Glomerular visceral epithelial cell (primary cell): ENCODE measurements at regions not wholly inside any gene's neighbourhood (a gene's known extent, or its start where the extent isn't known, plus 50 kb on each side); places are given as distances from the start of the nearest gene placed in this dataset.

Experiments
- DNase-seq: peaks from one replicate; pipeline ENCODE4 v3.0.0-alpha.2; 2016; ENCODE audit errors: extremely low spot score

- no peak for DNase-seq
Observed at GRCh38 chr15:70303981-70304380, 206.3 kb upstream of the TLE3 start.

GRCh38 chr15:70302360-70302759 lies 204.6 kb upstream of the TLE3 start:
- DNase-seq = no peak

GRCh38 chr15:70301396-70301795 lies 203.7 kb upstream of the TLE3 start:
- no peak for DNase-seq

- DNase-seq = no peak
Observed at GRCh38 chr15:70299931-70300869, 202.5 kb upstream of the TLE3 start.

- no peak for DNase-seq
Observed at GRCh38 chr15:70297465-70298058, 199.8 kb upstream of the TLE3 start.

GRCh38 chr15:70294731-70295305 lies 197.1 kb upstream of the TLE3 start:
- DNase-seq = no peak

- DNase-seq = no peak
Observed at GRCh38 chr15:70293591-70294470, 196.1 kb upstream of the TLE3 start.

GRCh38 chr15:70293138-70293537 lies 195.4 kb upstream of the TLE3 start:
- no peak for DNase-seq

GRCh38 chr15:70292076-70292760 lies 194.5 kb upstream of the TLE3 start:
- no peak for DNase-seq

- DNase-seq = no peak
Observed at GRCh38 chr15:70291305-70292075, 193.8 kb upstream of the TLE3 start.

GRCh38 chr15:70290708-70291107 lies 193.0 kb upstream of the TLE3 start:
- DNase-seq = no peak

GRCh38 chr15:70289191-70289955 lies 191.7 kb upstream of the TLE3 start:
- no peak for DNase-seq

- DNase-seq = no peak
Observed at GRCh38 chr15:70286113-70286806, 188.5 kb upstream of the TLE3 start.

GRCh38 chr15:70284438-70285214 lies 186.9 kb upstream of the TLE3 start:
- DNase-seq = peak; percentile 21

GRCh38 chr15:70283511-70283910 lies 185.8 kb upstream of the TLE3 start:
- no peak for DNase-seq

- peak; percentile 26 for DNase-seq
Observed at GRCh38 chr15:70281811-70282307, 184.1 kb upstream of the TLE3 start.

- DNase-seq = no peak
Observed at GRCh38 chr15:70281261-70281810, 183.6 kb upstream of the TLE3 start.

- no peak for DNase-seq
Observed at GRCh38 chr15:70280781-70281180, 183.1 kb upstream of the TLE3 start.
